ENCODE measurements at regions not wholly inside any gene's neighbourhood (a gene's known extent, or its start where the extent isn't known, plus 50 kb on each side); places are given as distances from the start of the nearest gene placed in this dataset.

DNA sequence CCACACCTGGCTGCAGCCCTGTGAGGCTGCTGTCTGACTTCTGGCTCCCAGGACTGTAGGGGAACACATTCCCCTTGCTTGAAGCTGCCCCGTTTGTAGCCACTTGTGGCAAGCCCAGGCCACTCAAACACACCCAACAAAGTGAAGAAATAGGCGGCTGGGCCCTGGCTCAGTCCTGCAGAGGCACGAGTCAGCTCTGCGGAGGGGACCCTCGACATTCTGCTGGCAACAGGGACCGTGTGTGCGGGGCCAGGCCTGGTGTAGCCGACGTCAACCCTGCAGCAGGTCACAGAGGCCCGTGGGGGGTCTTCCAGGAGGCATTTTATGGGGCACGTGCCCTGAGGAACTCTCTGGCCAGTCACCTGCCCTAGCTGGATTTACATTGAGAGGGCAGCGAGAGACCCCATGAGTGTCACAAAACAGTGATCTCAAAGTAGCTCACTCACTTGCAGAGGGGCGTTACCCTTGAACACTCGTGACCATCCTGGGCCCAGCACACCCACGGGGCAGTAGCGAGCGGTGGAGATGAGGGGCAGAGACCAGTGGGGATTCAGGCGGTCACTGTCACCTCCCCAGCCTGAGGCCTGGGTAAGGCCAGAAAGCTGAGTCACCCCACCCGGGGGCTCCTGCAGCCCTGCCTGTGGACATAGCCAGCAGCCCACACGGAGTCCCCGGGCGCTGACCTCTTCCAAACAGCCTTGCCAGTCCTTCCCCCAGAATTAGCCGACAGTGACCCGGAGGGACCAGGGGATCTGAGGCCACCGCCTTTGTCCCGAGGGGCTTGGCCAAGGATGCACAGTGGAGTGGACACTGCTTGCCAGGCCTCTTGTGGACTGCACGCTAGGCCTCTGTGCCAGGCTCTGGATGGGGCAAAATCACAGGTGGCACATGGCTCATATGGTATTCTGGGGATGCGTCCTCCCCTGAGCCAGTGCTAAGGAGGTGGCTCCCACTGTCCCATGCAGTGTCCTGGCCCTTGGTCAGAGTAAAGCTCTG, 139.5 kb downstream of the CTTN start:
- no peak for DNase-seq

DNA sequence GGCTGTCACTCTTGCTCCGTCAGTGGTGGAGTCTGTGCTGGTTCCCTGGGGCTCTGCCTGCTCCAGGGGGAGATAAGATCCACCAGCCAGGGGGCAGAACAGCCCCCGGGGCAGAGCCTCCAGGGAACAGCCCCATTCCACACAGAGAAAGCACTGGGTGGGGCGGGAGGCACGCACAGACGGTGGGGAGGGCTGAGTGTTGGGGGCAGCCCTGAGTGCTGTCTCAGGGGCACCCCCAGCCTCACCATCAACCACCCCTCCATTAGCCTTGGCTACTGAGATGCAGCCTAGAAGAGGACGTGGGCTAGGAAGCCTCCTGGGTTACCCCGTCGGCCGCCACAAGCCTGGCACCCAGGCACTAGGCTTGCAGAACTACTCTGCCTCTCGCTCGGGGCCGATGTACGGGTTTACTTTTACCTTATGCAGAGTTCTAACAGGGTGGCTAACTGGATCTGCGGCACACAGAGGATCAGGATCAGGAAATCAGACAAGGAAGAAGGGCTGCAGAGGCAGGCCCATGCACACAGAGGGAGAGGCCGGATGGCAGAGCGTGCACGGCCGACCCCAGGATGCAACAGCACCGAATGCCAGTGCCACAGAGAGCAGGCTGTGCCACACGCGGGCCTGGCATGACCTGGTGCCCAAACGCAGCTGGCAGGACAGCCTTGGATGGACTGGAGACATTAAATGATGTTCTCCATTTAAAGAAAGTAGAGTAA, 140.5 kb downstream of the CTTN start:
- DNase-seq: no peak

DNA sequence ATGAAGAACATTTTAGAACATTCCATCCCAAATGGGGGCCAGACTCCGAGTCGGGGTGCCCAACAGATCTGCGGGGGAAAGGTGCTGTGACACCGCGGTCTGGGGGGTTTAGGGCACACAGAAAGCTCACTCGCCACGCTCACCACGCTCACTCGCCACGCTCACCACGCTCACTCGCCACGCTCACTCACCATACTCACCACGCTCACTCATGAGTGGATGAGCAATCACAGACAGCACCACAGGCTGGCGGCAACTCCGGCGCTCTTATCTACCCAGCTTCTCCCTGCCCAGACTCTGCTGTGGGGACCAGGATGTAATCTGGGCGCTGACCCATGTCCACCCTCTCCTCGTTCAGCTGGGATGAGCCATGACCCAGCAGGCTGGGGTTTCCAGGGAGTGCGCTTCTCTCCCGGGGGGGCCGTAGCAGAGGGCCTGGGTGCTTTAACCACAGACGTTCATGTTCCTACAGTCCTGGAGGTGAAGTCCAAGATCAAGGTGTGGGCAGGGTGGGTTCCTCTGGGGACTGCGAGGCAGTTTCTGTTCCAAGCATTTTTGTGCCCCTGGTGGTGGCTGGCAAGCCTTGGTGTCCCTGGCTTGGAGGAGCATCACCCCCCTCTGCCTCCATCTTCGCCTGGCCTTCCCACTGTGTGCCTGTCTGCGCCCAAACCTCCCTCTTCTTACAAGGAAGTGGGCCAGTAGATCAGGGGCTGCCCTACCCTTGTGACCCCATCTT, 141.2 kb downstream of the CTTN start:
- no peak for DNase-seq

DNA sequence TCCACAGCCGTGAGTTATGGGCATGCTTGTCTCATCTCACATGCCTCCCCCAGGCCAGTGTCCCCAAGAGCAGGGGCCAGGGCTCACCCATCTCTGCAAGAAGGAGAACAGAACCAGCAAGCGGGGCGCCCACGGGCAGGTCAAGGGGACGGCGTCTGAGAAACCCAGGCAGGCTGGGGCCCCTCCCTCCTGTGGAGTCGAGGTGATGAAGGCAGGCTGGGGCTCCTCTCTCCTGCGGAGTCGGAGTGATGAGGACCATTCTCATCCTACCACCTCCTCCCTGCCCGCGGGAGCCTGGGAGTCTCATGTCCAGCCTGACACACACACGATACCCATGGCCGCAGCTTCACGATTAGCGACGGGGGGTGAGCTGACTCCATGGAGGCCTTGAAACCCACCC, 141.9 kb downstream of the CTTN start:
- no peak for DNase-seq

DNA sequence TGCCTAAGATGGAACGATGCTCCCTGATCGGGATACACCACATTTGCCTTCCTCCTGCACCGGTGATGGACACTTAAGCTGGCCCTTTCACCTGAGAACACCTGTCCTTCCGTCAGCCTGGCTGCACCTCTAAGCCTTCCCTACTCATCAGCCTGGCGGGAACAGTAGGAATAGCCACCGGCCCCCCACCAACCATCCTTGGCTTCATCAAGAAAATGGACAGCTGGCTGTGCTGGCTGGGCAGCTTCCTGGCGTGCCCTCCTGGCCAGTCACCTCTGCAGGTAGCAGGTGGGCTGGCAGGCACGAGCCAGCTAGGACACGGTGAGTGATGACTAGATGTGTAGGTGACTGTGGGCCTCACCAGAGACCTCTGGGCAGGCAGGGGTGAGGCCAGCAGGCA, 142.8 kb downstream of the CTTN start:
- no peak for DNase-seq

DNA sequence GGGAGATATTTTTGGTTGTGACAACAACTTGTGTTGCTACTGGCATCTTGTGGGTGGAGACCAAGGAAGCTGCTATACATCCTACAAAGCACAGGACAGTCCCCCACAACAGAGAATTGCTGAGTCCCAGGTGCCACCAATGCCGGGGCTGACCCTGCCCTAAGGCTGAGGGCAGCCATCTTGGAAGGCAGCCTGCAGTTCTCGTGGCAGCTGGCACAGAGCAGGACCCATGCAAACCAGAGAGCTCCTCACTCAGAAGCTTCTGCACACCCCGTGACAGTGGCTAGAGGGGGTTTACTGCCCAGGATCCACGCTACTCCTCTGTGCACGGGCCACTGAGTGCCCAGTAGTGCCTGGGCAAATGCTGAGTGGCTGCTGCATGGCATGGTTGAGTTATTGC, 143.4 kb downstream of the CTTN start:
- DNase-seq: no peak

DNA sequence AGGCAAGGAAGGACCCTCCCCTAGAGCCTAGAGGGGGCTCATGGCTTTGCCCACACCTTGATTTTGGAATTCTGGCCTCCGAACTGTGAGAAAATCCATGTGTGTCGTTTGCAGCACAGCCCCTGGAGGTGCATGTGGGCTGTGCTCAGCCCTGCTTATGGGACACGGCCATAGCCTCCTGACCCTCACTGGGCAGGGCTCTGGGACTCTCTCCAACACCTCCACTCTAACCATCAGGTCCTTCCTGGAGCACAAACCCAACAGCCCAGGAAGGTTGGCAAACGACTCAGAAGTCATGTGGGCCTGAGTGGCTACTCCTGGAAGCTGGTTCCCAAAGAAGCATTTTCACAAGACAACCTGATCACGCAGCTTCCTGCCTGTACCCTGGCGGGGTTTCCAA, 144.1 kb downstream of the CTTN start:
- no peak for DNase-seq

DNA sequence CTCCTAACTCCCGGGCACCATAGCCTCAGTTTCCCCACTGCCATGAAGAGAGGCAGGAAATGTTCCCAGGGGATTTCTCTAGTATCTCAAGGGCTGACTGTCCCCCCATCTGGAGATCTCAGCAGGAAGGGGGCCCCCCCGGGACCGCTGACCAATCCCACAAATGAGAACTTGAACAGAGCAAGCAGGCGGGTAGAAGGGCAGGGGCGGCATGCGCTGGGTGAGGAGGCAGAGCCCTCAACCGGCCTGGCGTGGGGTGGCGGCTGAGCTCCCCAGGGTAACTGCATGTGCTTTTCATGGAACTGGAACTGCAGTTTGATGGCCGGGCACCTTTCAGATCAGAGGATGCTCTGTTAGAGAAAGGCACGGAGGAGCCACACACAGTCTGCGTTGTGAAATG, 144.5 kb downstream of the CTTN start:
- DNase-seq: no peak

DNA sequence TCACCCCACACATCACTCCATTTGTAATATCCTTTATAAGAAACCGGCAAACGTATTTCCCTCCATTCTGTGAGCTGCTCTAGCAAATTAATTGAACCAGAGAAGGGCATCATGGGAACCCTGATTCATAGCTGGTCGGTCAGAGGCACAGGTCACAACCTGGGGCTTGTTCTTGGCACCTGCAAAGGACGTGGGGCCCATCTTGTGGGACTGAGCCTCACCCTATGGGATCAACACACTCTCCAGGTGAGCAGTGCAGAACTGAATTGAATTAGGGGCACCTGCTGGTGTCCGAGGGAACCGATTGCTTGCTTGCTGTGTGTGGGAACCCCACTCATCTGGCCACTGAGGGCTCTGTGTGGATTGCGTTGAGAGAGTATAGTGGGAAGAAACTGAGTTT, 145.3 kb downstream of the CTTN start:
- no peak for DNase-seq

DNA sequence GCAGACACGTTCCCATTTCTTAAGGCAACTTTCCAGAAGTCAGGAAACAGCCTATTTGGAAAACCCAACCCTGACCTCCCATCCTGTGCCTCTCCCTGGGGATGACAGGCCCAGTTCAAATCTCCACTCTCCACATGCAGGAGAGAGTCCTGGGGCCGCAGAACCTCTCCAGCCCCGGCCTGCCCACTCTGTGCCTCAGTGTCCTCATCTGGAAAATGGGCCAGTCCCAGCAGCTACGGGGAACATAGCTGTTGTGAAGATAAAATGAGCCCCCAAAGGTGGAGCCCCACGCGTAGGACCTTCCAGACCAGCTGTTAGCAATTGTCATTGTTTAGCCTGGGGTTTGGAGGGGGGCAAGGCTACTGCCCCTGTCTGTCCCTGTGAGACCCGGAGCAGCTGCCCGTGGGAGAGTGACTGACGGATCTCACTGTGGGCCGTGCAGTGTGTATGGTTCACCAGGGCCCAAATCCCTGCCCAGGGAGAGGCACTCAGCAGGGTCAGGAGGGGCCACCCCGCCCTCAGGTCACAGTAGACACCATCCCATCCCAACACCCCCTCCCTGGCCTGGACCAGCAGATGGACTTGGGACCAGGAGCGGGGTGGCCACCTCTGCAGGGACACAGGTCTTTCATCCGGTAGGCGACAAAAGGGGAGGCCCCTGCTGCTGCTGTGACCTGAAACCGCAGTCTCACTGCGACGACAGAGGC, 145.9 kb downstream of the CTTN start:
- no peak for DNase-seq

DNA sequence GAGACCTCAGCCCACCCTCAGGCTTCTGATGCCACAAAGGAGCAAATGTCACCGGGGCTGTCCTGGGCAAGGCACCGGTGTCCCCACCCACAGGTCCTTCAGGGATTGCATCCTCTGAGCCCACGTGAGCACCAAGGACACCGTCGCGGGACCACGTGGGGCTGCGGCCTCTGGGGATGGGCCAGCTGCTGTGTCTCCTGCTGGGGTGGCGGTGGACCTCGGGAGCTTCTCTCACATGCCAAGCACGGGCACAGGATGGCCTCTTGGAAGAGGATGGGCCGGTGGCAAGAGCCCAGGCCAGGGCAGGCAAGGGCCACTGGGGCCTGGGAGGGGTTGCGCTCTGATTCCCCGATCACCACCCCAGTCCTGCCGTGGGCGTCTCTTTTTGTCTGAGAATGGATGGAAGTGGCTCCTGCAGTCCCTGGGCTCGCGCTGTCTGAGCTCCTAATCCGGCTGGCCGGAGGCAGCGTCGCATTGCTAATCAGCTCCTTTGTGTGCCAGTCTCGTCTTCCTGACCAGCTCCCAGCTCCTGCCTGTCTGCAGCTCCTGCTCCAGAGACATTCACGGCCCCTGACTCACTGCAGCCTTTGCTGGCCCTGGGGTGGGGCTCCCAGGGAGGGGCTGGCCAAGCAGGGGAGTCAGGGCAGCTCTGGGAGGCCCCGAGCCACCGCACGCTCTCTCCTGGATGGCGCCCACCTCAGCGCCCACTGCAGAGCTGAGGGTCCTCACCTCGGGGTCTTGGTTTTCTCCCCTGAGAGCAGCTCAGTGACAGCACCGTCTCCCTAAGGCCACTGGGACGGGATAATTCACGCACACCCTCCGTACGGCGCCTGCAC, 146.7 kb downstream of the CTTN start:
- no peak for DNase-seq

DNA sequence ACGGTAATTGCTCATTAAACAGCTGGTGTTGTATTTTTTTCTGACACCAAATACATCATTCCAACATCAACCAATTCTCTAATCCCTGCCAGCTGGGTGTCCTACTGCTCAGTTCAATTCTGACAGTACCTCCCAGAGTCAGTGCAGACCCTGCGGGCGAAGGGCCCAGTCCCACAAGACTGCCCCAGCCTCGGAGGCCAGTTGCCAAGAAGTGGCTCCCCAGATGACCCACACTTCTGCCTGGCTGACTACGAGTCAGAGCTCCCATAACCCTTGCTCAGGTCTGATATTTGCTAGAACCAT, 147.2 kb downstream of the CTTN start:
- DNase-seq: no peak

DNA sequence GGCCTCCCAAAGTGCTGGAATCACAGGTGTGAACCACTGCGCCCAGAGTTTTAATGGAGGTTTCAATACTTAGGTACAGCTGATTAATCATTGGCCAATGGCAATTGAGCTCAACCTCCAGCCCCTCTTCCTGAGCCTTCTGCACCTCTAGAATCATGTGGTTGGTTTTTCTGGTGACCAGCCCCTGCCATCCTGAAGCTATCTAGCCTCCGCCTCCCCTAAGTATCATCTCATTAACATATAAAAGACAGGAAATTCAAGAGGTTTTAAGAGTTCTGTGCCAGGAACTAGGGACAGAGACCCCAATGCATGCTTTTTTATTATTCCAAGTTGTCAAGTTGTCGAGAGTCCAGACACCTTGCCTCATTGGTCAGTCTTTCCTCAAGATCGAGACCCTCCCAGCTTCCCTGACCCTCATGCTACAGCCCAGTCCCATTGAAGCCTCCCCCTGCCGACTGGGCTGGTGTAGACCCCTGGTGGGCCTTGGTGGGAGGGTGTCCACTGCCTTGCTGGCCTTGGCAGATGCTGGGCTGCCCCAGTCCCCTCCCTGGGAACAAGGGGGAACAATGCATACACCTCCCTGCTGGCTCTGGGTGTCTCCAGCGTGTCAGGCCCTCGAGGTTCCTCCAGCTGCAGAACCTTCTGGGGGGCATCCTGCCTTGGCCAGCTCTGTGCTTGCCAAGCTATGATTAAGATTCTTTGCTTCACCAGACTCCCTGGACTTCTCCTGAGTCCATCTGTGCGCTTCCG, 148.0 kb downstream of the CTTN start:
- DNase-seq: no peak

DNA sequence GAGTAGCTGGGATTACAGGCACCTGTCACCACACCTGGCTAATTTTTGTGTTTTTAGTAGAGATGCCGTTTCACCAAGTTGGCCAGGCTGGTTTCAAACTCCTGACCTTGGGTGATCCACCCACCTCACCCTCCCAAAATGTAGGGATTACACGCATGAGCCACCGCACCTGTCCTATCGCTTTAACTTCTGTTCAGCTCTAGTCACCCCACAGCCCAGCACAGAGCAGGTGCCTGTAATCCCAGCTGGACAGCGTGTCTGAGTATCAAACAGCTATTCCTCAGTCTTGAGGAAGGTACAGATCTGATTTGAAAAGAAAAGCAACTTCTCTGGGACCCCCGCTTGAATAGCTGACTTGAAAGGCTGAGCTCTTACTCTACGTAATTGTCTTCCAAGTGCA, 149.1 kb downstream of the CTTN start:
- no peak for DNase-seq

DNA sequence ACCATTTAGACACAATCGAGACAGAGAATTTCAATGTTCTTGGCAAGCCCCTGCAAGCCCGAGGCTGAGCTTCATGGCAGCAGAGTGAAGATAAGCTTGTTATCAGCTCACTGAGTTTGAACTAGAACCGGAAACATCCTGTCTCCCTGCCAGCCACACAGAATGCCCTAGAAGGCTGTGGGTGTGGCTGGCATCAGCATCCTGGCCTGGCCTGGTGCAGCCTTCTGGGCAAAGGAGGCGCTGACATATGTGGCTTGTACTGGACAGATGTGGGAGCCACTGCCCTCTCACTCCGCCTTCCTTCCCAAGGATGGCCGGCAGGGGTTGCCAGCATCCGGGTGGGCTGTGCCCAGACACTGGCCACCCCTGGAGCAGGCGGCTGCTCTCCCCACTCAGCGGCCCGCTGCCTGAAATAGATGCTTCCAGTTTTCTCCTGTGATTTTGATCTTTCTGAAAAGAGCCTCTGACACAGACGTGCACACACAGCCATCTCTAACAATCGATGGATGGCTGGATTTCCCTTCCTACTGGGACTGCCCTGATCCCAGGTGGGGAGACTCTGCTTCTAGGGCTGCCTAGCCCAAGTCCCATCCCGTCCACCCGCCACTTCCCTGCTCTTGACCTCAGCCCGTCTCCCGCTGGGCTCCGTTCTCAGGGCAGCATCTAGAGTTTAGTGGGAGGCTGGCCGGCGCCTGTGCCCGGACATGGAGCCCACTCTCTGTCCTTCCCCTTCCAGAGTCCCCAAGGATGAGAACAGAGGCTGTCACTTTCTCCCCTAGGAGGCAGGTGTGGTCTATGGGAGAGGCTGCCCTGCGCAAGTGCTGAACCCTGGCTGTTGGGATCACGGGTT, 149.7 kb downstream of the CTTN start:
- no peak for DNase-seq

DNA sequence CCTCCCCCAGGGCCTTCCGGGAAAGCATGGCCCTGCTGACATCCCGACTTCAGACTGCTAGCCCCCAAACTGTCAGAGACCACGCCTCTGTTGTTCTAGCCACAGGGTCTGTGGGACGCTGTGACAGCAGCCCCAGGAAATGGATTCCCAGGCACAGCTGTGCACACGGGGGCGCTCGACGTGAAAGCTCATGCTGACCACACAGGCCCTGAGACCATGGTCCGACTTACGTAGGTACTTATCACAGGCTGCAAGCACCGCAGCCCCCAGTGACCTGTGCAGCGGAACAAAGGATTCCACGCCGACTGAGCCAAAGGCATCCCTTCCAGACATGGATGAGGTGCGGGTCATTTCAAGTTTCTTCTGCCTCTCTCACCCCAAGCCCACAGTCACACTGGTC, 150.6 kb downstream of the CTTN start:
- no peak for DNase-seq

DNA sequence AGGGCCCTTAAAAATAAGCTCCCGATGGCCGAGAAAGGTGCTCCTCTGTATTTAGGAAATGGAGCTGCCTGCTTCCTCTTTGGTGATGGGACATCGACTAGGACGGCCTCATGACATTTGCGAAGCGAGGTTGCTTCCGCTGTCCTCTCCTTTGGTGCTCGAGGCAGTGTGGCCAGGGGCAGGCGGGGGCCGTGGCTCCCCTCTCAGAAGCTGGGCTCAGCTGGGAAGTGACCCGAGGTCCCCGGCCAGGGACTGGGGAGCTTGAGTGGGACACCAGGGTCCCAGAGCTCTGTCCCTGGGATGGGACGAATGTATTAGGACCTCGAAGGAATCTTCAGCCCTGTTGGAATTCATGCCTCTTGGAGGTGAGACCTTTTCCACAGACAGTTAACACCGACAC, 151.1 kb downstream of the CTTN start:
- DNase-seq: no peak

DNA sequence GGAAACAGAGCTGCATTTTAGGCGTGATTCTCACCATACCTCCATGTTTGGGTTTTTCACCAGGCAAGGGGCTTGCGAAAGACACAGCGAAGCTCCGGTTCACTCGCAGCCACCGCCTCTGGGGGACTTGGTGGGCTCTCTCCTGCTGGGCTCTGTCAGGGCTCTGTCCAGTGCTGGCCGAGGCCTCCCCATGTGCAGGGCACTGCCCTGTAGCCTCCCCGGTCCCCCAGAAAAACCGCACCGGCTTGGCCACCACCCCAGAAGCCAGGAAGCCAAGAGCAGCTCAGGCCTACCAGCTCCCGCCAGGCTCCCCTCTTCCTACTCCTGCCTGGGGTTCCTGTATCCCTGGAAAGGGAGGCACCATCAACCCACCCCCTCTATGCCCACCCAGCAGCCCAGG, 151.5 kb downstream of the CTTN start:
- no peak for DNase-seq

DNA sequence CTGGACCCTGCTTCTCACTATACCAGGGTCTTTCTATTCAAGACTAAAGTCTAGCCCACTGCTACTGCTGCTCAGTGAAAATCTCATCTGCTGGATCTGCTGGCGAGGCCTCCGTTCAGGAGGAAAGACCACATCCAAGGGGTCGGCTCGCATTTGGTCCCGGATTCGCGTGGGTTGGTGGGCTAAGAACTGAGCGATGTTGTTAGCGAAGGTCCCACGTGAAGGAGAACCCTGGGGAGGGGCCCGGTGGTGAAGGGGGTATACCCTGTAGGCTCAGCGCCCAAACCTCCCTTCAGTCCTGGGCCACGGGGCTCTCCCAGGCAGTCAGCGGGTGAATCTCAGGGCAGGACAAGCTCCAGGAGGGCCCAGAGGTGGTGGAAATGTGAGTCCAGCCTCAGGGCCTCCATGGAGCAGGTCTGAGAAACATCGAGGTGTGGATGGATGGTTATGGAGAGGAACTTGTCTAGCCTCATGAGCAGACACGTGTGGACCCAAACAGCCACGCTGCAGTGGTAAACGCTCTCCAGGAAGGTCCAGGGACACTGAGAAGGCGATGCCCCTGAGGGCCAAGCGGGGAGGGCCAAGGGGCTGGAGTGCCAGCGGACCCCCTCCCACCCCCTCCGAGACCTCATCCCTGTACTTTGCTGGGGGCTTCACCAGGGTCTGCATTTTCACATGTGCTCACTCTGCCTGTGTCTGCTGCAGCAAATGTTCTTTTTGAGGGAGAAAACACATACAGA, 152.3 kb downstream of the CTTN start:
- DNase-seq: no peak
